DLD1 (cell line): ENCODE measurements at regions not wholly inside any gene's neighbourhood (a gene's known extent, or its start where the extent isn't known, plus 50 kb on each side); places are given as distances from the start of the nearest gene placed in this dataset.
"Not testable (repeated sequence)": the region's sequence is repeated elsewhere in the genome, so short reads cannot be mapped to it uniquely, and the experiment has no call there.

Experiments used
- in situ Hi-C: cut with HindIII; loops from 2 replicates; pipeline ENCODE4 v1.10.0; 2017; ENCODE audit warnings: low sequenced_read_pairs

DNA sequence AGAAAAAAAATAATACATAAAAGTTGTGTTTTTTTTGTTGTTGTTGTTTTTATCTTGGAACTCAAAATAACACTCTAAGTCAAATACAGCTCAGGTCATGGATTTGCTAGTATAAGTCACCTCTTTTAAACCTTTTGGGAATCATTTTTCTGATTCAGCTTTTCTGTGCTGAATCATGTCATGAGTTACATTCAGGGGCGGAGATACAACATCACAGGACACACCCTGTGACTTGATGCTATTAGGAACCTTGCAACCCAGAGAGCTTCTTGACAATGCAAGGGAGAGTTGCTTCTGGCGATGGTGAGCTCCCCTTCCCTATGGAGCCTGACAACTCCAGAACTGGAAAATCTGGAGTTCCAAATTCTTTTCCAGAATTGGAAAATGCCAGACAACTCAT, 358.3 kb upstream of the C16orf82 start:
- in situ Hi-C loops: no loop called here

- in situ Hi-C loops: no loop called here
These were observed 357.6 kb upstream of the C16orf82 start for GRCh38 chr16:26709175-26709574.

DNA sequence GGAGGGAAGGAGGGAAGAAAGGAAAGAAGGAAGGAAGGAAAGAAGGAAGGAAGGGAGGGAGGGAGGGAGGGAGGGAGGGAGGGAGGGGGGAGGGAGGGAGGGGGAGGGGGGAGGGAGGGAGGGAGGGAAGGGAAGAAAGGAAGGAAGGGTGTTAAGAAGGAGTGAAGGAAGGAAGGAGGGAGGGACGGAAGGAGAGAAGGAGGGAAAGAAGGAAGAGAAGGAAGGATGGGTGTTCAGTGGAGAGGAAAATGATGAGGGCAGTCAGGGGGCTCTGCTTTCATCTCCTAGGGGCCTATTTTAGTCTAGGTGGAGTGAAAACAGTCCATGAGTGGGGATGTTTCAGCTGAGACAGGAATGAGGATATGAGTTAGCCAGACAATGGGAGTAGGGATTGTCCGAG, 357.0 kb upstream of the C16orf82 start:
- in situ Hi-C loops: no loop called here

GRCh38 chr16:26710450-26710849, 356.3 kb upstream of the C16orf82 start:
- in situ Hi-C loops: no loop called here

DNA sequence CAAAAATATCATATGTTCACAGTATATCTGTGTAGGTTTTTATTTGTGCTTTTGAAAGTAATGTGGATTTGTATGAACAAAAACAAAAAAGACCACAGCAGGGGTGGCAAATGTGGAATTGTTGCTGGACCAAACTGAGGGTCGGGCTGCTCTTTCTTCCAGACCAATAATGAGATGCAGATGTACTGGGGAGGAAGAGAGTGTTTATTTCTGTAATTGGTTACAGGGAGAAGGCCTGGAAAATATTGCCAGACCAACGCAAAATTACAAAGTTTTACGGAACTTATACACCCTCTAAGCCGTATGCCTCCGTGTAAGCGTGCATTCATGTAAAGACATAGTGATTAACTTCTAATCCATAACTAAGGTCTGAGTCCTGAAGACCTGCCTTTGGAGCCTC, 353.9 kb upstream of the C16orf82 start:
- in situ Hi-C loops: no loop called here

- in situ Hi-C loops: no loop called here
These were observed 350.8 kb upstream of the C16orf82 start for GRCh38 chr16:26715969-26716368.

DNA sequence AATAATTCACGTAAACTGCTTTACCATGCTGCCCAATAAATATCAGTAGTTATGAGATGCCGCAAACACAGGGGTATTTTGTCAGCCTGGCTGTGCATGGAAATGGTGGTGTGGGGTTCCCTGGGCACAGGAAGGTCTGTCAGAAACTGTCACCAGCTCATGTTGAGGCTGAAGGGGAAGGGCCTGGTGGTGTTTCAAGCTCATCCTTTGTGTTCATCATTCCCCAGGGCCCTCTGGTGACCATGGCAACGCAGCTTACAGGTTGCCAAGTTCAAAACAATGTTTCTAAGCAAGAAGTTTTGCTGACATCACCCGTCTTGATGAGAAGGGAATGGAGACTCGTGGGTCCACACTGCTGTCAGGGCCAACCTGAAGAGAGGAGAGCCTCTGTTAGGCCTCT, 348.9 kb upstream of the C16orf82 start:
- in situ Hi-C loops: no loop called here

GRCh38 chr16:26721290-26721689, 345.4 kb upstream of the C16orf82 start:
- in situ Hi-C loops: no loop called here

GRCh38 chr16:26721957-26722356, 344.8 kb upstream of the C16orf82 start:
- in situ Hi-C loops: not testable (repeated sequence)

DNA sequence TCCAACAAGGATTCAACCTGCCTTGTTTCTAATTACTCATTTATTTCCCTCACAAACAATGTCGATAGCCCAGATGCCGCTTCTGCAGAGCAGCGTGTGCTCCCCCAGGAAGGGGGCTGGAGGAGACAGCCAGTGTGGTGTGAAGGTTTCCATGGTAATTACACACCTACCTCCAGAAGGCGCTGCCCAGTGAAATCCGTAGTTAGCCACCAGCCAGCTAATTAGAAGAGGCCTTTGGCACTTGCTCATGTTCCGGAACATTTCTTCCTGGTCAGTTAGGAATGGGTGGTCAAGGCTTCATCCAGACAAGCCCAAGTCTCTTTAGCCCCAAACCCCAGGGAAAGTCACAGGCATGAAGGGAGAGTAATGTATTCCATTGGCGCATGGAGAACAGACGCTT, 342.5 kb upstream of the C16orf82 start:
- in situ Hi-C loops: no loop called here

DNA sequence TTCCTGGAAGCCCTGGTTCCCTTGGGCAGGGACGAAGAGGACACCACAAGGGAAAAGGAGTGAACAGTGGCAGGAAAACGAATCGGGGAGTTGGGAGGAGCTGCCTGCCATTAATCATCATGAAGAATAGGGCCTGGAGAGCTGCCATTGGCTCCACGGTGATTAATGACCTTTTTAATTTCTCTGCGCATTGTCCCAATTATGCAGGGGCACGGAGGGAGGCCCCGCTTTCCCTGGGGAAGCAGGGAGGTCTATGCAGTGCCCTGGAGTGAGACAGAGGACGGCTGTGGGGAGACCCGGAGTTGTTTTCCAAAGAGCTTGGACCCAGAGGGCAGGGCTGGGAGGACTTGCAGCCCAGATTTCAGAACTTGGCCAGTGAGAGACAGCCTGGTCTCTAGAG, 338.9 kb upstream of the C16orf82 start:
- in situ Hi-C loops: no loop called here

DNA sequence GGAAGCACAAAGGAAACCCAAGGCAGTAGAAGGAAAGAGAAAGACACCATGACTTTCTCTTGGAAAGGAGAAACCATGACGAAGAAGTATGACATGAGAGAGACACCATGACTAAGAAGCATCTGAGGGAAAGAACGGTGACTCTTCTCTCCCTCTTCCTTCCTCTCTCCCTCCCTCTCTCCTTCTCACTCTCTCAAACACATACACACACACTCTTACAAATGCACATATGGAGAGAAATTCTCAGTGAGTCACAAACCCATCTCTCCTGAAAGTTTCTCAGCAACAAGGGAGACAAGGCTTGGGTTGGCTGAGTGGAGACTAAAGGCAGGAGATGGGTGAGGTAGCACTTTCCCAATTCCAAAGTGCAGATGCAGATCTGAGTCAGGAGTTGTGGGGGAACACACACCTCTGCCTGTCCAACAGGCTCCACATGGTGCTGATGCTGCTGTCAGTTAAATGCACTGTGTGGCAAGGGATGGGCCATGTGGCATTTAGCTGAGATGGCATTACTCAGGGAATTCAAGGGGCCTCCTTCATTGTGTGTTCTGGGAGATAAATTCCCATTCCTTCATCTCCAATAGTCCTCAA, 336.7 kb upstream of the C16orf82 start:
- in situ Hi-C loops: no loop called here

GRCh38 chr16:26731729-26732128, 335.0 kb upstream of the C16orf82 start:
- in situ Hi-C loops: no loop called here

- in situ Hi-C loops: no loop called here
These were observed 333.0 kb upstream of the C16orf82 start for GRCh38 chr16:26733710-26734109.

DNA sequence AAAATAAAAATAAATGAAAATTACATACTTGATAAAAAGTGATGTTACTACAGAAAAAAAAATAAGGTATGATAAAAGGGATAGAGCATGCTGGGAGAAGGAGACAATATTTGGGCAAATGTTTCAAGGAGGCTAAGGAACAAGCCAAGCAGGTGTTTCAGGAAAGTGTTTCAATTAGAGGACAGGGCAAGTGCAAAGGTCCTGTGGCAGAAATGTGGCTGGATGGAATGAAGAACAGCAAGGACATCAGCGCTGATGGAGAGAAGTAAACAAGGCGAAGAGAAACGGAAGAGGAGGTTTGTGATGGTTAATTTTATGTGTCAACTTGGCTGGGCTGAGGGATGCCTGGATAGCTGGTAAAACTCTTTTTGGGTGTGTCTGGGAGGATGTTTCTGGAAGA, 331.2 kb upstream of the C16orf82 start:
- in situ Hi-C loops: no loop called here

DNA sequence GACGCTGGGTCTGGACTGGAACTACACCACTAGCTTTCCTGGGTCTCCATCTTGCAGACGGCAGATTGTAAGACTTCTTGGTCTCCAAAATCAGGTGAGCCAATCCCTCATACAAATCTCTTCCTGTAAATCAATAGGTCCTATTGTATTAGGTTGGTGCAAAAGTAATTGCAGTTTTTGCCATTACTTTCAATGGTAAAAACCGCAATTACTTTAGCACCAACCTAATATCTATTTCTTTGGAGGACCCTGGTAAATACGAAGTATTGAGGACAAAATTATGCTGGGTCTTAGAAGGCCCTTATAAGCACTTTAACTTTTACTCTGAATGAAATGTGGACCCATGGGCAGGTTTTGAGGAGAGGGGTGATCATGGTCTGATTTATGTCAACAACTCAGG, 330.6 kb upstream of the C16orf82 start:
- in situ Hi-C loops: no loop called here

DNA sequence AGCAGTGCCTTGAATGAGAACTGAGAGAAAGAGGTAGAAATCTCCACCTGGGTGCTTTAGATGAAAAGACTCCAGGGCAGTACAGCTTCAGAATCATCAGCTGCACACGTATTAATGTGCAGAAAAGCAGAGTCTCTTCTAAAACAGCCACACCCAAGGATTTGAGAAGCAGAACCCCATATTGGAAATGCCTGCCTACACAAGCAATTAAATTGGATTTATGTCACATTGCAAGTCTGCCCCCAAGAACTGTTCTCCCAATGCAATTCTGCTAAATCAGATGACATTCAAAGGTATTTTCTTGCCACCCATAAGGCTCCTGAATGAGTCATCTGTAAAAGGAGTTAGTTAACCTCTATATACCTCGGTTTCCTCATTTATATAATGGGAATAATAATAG, 326.0 kb upstream of the C16orf82 start:
- in situ Hi-C loops: no loop called here

GRCh38 chr16:26742040-26742439, 324.7 kb upstream of the C16orf82 start:
- in situ Hi-C loops: no loop called here

DNA sequence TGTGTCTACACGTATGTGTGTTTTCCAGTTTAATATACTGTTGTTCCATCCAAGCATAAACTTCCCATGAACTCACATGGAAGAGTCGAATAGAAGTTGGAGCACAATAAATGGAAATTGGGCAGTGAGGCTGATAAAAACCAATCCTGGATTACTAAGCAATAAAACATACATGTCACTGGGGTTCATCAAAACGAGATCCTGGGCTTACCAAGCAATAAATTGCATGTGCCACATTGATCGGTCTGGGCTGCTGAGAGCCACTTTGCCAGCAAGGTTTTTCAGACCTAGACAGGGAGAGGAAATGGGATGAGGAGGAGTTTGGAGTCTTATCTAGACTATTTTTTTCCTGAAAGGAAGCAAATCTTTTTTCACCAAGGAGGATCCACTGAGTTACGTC, 322.3 kb upstream of the C16orf82 start:
- in situ Hi-C loops: no loop called here

DNA sequence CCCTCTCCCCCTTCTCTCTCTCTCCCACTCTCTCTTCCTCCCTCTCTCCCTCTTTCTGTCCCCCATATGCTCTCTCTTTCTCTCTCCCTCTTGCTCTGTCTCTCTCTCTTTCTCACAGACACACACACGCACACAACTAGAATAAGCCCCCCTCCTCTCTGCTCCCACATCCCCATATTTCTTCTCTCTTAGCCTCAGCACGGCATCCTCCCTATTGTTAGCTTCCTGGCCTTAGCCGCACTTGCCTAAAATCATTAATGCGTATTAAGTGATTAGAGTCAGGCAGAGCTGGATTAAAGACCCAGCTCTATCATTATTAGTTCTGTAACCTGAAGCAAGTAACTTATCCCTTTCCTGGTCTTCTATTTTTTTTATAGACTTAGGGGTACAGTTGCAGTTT, 319.0 kb upstream of the C16orf82 start:
- in situ Hi-C loops: no loop called here

GRCh38 chr16:26749072-26749471, 317.7 kb upstream of the C16orf82 start:
- in situ Hi-C loops: no loop called here

- in situ Hi-C loops: no loop called here
These were observed 314.6 kb upstream of the C16orf82 start for GRCh38 chr16:26752166-26752565.

- in situ Hi-C loops: no loop called here
These were observed 310.1 kb upstream of the C16orf82 start for GRCh38 chr16:26756633-26757032.

- in situ Hi-C loops: no loop called here
These were observed 304.1 kb upstream of the C16orf82 start for GRCh38 chr16:26762594-26762993.
